ENCODE measurements at regions not wholly inside any gene's neighbourhood (a gene's known extent, or its start where the extent isn't known, plus 50 kb on each side); places are given as distances from the start of the nearest gene placed in this dataset.

DNA sequence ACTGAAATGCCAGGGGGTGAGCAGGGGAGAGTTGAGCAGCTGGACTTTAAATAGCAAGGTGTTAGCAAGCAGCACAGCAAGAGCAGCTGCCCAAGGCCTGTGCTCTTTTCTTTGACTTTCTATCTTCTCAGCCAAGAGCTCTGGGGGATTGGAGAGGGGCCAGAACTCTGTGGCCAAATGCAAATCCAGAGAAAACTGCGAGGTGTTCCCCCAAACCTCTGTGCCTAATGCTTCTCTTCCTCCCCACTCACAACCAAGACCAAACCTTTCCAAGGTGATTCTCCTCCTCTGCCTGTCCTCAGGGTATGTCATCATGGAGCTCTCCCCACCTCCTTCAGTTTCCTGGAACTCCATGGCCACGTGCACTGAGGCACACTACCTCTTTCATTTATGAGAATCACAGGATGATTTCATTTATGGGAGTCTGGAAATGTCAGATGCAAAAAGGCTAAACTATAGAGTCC, 118.7 kb upstream of the WWC1 start:
- DNase-seq (ENCODE audit: low spot score) (no peak), ATAC-seq (no peak)
- intact Hi-C loops (cut with DNase I): no loop called here

DNA sequence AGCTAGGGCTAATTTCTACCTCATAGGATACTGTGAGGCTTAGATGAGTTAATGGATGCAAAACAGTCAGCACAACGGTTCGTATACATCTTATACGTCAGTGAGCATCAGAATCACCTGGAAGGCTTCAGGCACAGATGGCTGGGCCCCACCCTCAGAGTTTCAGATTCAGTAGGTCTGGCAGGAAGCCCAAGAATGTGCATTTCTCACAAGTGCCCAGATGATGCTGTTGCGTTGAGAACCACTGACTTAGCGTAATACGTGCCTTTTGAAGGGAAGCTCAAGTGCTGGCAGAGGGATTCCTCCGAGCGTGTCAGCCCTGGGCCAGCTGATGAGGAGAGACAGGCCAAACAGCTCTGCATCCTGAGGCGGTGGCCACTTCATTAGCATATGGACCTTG, 117.1 kb upstream of the WWC1 start:
- intact Hi-C loops (cut with DNase I): no loop called here
- no peak for ATAC-seq
- DNase-seq (ENCODE audit: low spot score): no peak

DNA sequence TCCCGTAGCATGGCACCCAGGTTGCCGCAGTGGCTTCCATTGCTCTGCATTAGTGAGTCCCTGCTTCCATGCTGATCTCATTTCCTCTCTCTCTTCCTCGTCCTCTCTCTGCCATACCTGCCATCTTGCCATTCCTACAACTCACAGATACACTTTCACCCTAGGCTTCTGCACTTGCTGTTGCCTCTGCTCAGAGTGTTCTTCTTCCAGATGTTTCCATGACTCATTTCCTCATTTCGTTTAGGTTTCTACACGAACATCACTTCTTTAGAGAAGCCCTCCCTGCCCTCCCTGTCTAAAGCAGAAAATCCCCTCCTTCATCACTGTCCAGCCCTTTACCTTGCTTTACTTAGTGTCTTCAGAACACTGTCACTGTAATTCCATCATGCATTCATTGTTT, 115.2 kb upstream of the WWC1 start:
- DNase-seq (ENCODE audit: low spot score) (no peak), ATAC-seq (no peak)
- intact Hi-C loops (cut with DNase I): no loop called here

DNA sequence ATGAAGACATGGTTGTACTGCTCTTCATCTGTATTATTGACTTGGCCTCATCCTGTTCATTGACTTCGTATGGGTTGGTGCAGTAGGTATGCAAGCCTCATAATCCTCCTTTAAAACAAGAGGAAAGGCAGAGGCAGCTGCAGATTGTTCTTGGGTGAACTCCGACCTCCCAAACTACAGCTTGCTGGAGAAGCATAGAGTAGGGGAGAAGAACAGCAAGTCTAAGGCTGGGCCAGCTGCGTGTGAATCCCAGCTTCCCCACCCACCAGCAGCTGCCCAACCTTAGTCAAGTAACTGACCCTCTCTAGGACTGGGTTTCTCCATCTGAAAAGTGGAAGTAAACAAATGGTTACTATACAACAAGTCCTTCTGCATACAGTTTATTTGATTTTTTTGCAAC, 114.5 kb upstream of the WWC1 start:
- ATAC-seq: no peak
- no peak for DNase-seq (ENCODE audit: low spot score)
- intact Hi-C loops (cut with DNase I): no loop called here

DNA sequence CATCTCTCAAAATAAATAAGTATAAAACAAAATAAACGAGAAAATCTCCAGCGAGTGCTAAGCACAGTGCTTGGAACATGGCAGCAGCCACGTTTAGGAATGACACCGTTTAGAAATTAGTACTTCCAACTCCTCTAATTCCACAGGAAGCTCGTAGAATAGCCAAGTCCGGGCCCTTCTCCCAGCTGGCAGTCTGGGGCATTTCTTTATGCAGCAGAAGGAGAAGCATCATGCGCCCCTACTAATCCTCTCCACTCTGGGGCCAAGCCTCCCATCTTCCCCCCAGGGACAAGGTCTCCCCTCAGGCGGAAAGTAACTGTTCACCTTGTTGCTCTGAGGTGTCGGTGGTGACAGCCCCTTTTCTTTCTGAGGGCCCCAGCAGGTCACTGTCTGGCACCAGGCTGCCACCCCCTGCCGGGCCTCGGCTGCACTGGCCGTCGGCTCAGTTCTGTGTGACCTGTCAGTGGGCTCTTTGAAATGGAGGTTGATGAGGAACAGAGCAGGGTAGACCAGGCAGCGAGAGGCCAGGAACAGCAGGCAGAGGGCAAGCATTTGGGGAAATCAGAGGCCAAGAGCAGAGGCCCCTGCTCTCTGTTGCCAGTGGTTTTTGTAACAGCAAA, 113.5 kb upstream of the WWC1 start:
- intact Hi-C loops (cut with DNase I): no loop called here
- ATAC-seq (peak; percentile 48), DNase-seq (ENCODE audit: low spot score) (no peak)

DNA sequence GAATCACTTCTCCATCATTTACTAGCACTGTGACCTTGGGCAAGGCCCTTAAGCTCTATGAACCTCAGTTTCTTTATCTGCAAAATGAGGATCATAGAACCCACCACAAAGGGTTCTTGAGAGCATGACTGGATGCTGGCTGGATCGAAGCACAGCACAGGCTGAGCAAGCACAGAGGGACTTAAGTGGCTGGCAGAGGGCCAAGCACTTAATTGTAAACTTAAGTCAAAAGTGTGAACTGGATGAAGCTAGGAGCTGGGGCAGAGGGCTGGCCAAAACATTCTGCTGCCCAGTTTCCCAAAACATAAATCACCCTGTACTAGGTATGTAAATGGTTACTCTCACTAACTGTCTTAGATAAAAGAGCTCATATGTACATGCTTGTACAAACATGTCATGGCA, 112.3 kb upstream of the WWC1 start:
- intact Hi-C loops (cut with DNase I): no loop called here

DNA sequence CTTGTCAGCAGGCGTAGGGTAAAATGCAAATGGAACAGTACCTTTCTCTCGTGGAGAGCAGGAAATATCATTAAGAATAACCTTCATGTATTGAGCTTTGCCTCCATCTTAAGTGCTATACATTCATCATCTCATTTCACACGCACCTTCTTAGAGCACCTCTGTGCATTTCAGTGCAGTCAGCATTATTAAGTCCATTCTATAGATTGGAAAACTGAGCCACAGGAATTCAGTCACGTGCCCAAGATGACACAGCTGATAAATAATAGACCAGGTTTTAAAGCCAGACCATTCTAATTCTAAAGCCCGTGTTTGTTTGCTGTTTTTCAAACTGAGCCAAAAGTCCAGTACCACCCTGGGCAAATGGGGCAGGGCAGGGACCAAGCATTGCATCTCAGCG, 109.2 kb upstream of the WWC1 start:
- ATAC-seq: no peak
- intact Hi-C loops (cut with DNase I): no loop called here
- no peak for DNase-seq (ENCODE audit: low spot score)

More for the DNA sequence above, 112.3 kb upstream of the WWC1 start:
- ATAC-seq: no peak
- no peak for DNase-seq (ENCODE audit: low spot score)

DNA sequence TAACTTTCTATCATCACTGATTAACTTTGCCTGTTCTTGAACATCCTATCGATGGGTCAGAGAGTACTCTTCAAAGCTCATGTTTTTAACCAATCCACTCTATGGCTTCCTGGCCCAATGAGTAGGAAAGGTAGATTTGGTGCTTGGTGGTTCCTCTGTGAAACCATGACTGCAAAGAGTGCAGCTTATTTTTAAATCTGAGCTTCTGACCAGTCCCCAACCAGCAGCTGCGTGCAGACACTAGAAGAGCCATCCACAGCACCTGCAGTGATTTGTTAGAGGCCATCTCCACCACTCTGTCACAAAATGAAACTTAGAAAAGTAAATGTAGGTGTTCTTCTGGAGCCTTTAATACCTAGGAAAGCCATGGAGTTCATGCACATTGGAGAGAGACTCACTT, 107.3 kb upstream of the WWC1 start:
- intact Hi-C loops (cut with DNase I): no loop called here
- ATAC-seq (no peak), DNase-seq (ENCODE audit: low spot score) (no peak)

DNA sequence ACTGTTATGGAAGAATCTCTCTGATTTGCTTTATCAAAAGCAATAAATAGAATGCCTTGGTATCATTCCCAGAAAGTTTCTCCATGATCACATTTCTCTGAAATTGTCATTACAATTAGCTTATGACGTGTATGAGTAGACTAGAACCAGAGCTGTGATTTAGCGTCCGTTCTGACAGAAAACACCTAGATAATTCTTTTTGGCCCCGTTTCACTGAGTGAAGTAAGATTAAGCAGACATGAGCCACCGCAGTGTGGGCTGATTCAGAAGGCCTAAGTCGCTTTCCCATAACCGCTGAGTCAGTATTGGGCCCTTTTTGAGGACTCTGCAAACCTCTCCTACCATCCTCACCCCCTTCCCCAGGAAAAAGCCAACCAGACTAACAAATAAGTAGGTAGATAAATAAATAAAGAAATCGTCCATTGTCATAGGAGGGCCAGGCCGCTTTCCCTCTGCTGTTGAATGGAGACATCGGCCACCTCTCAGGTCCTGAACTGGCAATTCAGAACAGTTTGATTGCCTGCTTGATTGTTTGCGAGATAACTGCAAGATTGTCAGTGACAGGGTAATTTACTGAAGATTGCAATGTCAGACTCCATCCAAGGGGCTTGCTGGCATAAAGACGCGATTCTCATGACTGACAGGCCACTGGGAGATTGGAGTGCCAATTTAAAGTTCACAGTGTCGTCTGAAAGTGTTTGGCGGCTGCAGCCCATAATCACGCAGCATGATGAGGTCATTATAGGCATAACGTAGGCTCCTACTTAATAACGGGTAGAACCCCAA, 105.0 kb upstream of the WWC1 start:
- intact Hi-C loops (cut with DNase I): no loop called here
- no peak for ATAC-seq

DNA sequence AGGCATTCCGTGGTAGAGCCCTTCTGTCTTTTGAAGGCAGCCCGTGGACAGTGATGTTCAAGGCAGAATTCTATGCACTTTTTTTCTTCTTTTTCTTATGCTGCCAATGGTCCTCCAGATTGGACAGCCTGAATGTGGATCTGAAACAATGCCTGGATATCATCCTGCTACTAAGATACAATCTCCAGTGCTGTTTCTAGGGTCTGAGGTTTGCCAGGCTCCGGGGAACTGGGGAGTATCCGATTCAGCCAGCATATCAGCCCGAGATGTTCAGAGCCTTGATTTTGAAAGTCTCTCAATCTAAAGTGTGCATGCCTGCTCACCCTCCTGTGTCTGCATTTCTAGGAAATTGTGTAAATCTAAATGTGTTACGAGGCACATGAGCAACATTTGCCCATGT, 103.8 kb upstream of the WWC1 start:
- ATAC-seq: no peak

More for the DNA sequence above, 105.0 kb upstream of the WWC1 start:
- no peak for DNase-seq (ENCODE audit: low spot score)

DNA sequence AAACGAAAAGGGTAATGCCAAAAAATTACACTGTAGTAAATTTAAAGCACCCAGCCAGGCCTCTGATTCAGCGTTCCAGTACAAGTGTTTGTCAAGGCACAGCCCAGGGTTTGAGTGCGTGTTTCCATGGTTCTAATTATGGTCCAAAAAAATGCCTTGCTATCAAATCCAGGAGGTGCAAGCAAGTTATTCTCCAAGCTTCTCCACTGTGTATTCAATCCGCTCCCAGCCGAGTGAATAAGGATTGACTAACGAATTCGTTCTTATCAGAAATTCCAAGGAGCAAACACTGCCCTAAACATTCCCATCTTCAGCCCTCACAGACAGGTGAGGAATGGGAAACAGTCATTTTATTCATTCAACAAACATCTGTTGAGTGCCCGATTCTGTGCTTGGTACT, 103.3 kb upstream of the WWC1 start:
- ATAC-seq: no peak
- intact Hi-C loops (cut with DNase I): no loop called here

More for the DNA sequence above, 103.8 kb upstream of the WWC1 start:
- DNase-seq (ENCODE audit: low spot score): no peak
- intact Hi-C loops (cut with DNase I): no loop called here

DNA sequence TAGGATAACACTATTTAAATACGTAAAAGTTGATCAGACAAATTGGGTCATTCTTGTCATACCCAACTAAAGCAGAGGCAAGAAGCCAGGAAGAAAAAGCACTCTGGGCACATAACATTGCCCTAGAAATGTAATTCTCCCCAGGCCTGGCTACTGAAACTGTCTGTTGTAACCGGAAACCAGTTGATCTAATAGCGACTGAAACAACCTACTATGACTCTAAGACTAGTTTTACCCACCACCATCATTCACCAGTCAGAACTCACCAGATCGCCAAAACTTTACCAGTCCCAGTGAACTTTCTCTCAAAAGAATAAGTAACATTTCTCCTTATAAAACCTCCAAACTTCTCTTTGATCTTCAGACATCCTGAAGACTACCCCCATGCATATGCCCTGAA, 99.3 kb upstream of the WWC1 start:
- intact Hi-C loops (cut with DNase I): no loop called here
- no peak for DNase-seq (ENCODE audit: low spot score)
- no peak for ATAC-seq

More for the DNA sequence above, 103.3 kb upstream of the WWC1 start:
- DNase-seq (ENCODE audit: low spot score): no peak

DNA sequence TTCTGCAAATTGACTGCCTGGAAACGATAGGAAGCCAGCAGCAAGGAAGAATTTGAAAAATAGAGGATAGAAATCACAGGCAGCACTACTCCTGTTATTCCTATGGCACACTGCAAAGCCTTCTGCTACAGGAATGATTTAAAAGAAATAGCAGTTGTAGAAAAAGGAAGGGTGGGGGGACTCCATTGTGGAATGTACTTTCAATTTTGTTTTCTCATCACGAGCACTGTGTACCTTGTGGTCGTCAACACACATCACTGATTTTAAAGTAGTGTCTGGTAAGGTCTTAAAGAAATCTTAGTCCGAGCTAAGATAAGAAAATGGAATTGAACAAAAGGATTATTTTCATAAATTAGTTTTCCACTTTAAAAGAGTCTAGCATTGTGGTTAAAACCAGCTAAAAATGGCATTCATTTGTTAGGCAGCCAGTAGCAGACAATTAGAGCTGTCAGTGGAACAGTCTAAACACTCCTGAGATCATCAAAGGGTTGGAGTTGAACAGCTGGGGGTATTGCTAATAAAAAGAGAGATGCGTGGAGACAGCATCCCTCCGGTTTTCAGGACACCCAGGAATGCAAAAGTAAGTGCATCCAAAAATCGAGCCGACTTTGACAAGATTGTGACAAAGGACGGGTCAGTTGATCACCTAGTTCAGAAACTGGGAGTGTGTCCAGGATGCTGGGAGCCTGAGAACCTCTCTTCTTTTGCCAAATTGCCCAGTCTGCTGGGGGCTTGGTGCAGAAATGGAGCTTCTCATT, 97.8 kb upstream of the WWC1 start:
- intact Hi-C loops (cut with DNase I): no loop called here
- DNase-seq (ENCODE audit: low spot score) (no peak), ATAC-seq (no peak)

DNA sequence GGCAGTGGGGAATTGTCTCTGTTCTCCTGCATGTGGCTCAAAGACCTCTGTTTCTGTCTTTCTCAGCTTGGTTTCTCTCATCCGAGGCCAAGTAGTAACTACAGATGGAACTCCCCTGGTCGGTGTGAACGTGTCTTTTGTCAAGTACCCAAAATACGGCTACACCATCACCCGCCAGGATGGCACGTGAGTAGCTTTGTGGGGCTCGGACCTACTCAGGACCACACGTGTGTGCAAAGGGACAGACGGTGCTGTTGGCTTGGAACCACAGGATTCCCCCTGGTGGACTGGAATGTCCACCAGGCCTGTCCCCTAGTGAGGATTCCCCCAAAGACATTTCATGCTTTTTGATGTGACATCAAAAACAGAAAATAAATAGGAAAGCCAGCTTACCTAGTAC, 96.3 kb upstream of the WWC1 start:
- ATAC-seq (no peak), DNase-seq (ENCODE audit: low spot score) (no peak)
- intact Hi-C loops (cut with DNase I): no loop called here

DNA sequence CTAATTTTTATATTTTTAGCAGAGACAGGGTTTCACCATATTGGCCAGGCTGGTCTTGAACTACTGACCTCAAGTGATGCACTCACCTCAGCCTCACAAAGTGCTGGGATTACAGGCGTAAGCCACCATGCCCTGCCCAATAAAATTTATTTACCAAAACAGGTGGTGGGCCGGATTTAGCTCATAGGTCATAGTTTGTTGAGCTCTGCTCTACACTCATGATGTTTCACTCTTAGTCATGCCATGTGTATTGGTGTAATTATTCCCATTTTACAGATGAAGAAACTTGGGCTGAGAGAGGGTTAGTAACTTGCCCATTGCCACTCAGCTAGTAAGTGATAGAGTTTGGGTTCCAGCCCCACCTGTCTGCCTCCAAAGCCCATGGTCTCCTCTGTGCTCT, 93.1 kb upstream of the WWC1 start:
- ATAC-seq (no peak), DNase-seq (ENCODE audit: low spot score) (no peak)
- intact Hi-C loops (cut with DNase I): no loop called here

DNA sequence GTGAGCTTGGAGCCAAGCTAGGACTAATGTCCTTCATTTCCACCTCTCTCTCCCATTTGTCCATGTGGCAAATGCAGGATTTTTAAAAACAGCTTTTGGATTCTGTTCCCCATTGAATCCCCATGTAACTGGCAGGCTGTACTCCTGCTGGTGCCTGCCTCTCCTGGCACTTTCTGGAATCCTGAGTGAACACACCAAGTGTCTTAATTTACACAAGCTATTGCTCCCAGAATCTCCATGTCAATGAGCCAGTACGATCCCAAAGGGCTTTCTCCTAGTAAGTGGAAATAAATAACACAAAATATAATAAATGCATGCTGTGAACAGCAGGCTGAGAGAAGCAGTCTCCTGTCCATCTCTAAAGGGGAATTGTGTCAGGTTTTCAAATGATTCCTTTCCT, 88.4 kb upstream of the WWC1 start:
- intact Hi-C loops (cut with DNase I): no loop called here
- no peak for DNase-seq (ENCODE audit: low spot score)
- ATAC-seq: no peak

DNA sequence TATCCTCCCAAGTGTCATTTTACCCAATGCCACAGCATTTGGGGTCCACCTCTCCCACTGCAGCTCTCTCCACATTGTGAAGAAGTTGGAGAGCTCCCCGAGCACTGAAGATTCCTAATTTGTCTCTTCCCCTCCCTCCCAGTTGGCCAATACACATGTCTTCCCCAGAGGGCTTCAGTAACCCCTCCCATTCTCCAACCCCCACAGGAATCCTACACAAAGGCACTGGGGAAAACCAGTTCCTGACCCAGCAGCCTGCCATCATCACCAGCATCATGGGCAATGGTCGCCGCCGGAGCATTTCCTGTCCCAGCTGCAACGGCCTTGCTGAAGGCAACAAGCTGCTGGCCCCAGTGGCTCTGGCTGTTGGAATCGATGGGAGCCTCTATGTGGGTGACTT, 87.3 kb upstream of the WWC1 start:
- intact Hi-C loops (cut with DNase I): no loop called here
- ATAC-seq (no peak), DNase-seq (ENCODE audit: low spot score) (no peak)

DNA sequence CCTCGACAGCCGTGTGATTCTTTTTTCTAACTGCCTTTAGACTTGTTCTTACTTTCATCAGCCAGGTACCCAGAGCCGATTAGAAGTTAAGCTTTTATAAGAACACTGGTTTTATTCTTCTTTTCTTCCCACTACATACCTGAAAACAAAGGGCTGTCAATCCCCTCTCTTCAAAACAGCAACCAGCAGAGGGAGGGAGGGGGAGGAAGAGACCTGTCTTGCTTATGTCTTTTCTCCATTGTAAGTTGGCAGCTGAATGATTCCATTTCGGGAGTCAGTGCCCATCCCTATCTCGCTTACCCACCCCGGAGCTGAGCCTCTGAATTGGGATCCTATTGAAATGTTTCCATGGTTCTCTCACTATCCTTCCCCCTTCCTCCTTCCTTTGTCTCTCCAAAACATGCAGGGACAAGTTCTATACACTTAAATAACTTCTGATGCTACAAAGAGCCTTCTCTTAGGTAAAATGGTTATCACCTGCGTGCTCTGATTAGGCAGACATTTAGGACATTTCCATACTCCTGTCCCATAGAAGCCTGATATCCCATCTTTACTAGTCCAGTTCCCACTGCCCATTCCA, 83.9 kb upstream of the WWC1 start:
- DNase-seq (ENCODE audit: low spot score) (no peak), ATAC-seq (no peak)
- intact Hi-C loops (cut with DNase I): no loop called here

DNA sequence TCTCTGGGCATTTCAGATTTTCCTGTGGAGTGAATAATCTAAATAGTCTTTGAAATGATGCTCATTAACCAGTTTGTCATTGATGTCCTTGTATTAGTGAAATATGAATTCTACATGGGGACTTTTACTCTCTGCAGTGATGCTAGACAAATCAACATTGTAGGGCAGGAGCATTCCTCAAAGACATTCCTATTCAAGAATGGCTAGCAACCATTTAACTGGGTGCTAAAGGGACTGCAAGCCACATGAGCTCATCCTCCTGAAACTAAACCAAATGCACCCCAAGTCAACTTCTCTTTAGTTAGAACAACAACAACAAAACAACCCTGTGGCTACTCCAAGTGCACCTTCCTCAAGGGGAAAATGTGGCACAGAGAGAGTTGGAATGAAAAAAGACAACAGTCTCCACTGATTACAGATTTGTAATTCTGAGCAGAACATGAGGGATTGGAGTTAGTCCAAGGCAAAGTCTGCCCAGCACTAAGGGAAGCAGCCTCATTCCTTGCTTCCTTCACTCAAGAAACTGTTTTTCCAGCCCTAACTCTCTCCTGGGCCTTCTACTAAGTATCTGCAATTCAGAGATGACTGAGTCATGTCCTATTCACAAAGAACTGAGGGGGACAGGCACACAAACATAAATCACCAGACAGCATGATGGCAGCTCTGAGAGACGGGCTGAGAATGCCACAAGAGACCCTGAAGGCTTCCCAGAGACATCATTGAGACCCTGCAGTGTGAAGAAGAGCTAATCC, 82.0 kb upstream of the WWC1 start:
- no peak for DNase-seq (ENCODE audit: low spot score)
- ATAC-seq: peak; percentile 71
- intact Hi-C loops (cut with DNase I): no loop called here

All from sciatic nerve (tissue), 2 donors.